ENCODE measurements at regions not wholly inside any gene's neighbourhood (a gene's known extent, or its start where the extent isn't known, plus 50 kb on each side); places are given as distances from the start of the nearest gene placed in this dataset.
"Not testable (repeated sequence)": the region's sequence is repeated elsewhere in the genome, so short reads cannot be mapped to it uniquely, and the experiment has no call there.

GRCh38 chrX:130467936-130468335, 66.1 kb downstream of the RBMX2 start:
- H3K4me3 ChIP-seq, result no peak overlapping the region
- intact Hi-C loops (cut with DNase I), result no loop called here
- no peaks in the 10 kb centered on the region for H3K9me3 ChIP-seq
- no peaks in the 10 kb centered on the region for H3K36me3 ChIP-seq
- H3K4me1 ChIP-seq, result no peaks in the 10 kb centered on the region
- no peak for ATAC-seq
- no peak for TF ChIP-seq CTCF (IDR thresholded peaks at IDR 0.05)
- no peak for DNase-seq
- H3K27ac ChIP-seq, result no peak overlapping the region
- no peaks in the 10 kb centered on the region for H3K27me3 ChIP-seq

DNA sequence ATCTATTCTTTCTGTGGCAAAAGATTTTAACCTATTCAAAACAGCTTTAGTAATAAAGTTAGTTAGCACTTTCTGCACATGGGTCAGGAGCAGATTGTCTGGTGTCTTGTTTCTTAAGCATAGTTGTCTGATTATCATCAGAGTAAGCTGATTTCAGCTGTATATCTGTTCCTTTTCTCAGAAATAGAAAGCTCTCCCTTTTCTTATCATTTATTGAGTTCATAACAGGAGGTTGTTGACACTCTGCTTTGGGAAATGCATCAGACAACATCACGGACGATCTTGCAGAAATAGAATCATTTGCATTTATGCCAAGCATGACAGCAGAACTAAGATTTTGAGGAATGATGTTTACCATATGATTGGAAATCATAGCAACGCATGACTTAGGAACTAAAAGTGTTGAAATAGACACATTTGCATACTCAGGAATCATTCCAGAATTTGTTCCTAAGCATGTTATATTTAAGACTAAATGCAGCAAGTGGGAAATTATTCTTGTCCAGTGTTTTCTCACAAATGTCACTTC, 66.7 kb downstream of the RBMX2 start:
- Histone ChIP-seq H3K27ac (no peak overlapping the region), H3K36me3 (no peaks in the 10 kb centered on the region), H3K9me3 (no peaks in the 10 kb centered on the region), H3K27me3 (no peaks in the 10 kb centered on the region), H3K4me3 (no peak overlapping the region), H3K4me1 (no peaks in the 10 kb centered on the region)
- intact Hi-C loops (cut with DNase I), result no loop called here
- DNase-seq, result no peak
- no peak for ATAC-seq
- no peak for TF ChIP-seq CTCF (IDR thresholded peaks at IDR 0.05)

DNA sequence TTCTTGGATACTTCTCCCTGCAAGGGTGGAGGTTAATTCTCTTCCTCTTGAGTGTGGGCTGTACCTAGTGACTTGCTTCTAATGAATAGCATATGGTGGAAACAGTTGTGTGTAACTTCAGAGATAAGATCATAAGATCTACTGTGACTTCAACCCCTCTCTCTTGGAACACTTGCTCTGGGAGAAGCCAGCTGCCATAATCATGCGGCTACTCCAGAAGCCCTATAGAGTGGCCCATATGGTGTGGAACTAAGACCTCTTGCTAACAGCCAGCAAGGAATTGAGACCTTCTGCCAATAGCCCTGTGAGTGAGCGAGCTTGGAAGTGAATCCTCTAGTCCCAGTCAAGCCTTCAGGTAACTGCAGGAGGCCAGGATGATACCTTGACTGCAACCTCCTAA, 81.1 kb downstream of the RBMX2 start:
- ATAC-seq (no peak), DNase-seq (no peak)
- no peak for TF ChIP-seq CTCF (IDR thresholded peaks at IDR 0.05)
- no peaks in the 10 kb centered on the region for H3K9me3 ChIP-seq
- no peak overlapping the region for H3K4me3 ChIP-seq
- no peaks in the 10 kb centered on the region for H3K27me3 ChIP-seq
- H3K27ac ChIP-seq, result no peak overlapping the region
- no peaks in the 10 kb centered on the region for H3K4me1 ChIP-seq
- H3K36me3 ChIP-seq, result no peaks in the 10 kb centered on the region
- intact Hi-C loops (cut with DNase I), result no loop called here

GRCh38 chrX:130485870-130486269, 84.1 kb downstream of the RBMX2 start:
- Histone ChIP-seq H3K27me3 (no peaks in the 10 kb centered on the region), H3K9me3 (no peaks in the 10 kb centered on the region), H3K4me3 (no peak overlapping the region), H3K4me1 (no peaks in the 10 kb centered on the region), H3K27ac (no peak overlapping the region), H3K36me3 (no peaks in the 10 kb centered on the region)
- ATAC-seq, result no peak
- no peak for TF ChIP-seq CTCF (IDR thresholded peaks at IDR 0.05)
- intact Hi-C loops (cut with DNase I), result no loop called here
- no peak for DNase-seq

DNA sequence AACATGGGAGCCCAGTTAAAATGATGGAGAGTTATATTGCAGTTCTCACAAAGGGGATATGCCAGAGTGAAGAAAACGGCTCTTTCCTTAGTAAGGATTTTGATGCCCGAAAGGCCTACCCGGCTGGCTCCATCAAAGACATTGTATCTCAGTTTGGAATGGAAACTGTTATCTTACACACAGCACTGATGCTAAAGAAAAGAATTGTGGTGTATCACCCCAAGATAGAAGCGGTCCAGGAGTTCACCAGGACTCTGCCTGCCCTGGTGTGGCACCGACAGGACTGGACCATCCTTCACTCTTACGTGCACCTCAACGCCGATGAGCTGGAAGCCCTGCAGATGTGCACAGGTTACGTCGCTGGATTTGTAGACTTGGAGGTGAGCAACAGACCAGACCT, 93.7 kb downstream of the RBMX2 start:
- ATAC-seq; H3K27me3 ChIP-seq; H3K9me3 ChIP-seq; H3K27ac ChIP-seq; H3K4me1 ChIP-seq; H3K4me3 ChIP-seq; intact Hi-C loops (cut with DNase I); H3K36me3 ChIP-seq; DNase-seq: not testable (repeated sequence)

DNA sequence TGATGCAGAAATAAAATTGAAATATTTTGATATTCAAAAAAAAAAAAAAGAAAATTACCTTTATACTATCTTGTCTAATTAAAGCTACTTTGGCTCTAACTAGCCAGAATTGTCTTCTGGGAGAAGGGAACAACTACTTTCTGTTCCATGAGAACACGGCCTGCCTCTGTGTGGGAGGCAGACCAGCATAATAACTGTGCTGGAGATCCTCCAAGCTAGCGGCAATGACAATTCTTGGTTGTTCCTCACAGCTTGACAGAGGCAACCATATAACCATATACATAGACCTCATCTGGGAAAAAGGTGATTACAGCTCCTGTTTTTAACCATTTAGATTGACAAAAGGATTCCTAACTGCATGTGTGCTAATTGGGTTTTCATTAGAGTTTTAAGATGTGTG, 95.7 kb downstream of the RBMX2 start:
- ATAC-seq (no peak), DNase-seq (no peak)
- intact Hi-C loops (cut with DNase I), result no loop called here
- Histone ChIP-seq H3K4me3 (no peak overlapping the region), H3K36me3 (no peaks in the 10 kb centered on the region), H3K27ac (no peak overlapping the region), H3K9me3 (no peaks in the 10 kb centered on the region), H3K4me1 (no peaks in the 10 kb centered on the region), H3K27me3 (no peaks in the 10 kb centered on the region)
- no peak for TF ChIP-seq CTCF (IDR thresholded peaks at IDR 0.05)

All from left lung (tissue), 4 donors.